Heart left ventricle (tissue), 13 donors: ENCODE measurements at regions not wholly inside any gene's neighbourhood (a gene's known extent, or its start where the extent isn't known, plus 50 kb on each side); places are given as distances from the start of the nearest gene placed in this dataset.

Source experiments
- POLR2A ChIP-seq, 2 donors: fragments of 450-650 bp; IDR thresholded peaks; one replicate each; pipeline ENCODE4 v1.6.1; 2017; ENCODE audit warnings: antibody characterized with exemption in 2 of 2, mild to moderate bottlenecking in 2 of 2, moderate library complexity in 2 of 2
- TF ChIP-seq, protein P1 (sequence below), 12 donors: fragments of 200-600 bp; sonication (generic) in 4 of 12; IDR thresholded peaks; one replicate each; pipeline versions ENCODE4 v1.5.0 to v1.8.0; 2018 to 2022; ENCODE audit warnings: antibody characterized with exemption in 12 of 12, mild to moderate bottlenecking in 5 of 12
- donor health status: ischemic (EF 13 %, LVEDD 7.1; RV severe dilation, severe dysfunction).
- donor health status: DM: no; HTN: yes; CAD: no.
- donor health status: DM: no; HTN: no; CAD: no.
- donor health status: ischemic (EF 25% LVEDD 6.9; RV normal size, moderate dysfunction).
- donor health status: ischemic (EF 25% LVEDD 5.7; RV mildly dilated, moderate dysfunction).
- donor health status: ischemic (EF 35%, LVEDD 5.7; RV mildly dilated, moderate dysfunction).
- donor health status: nonischemic (EF 11% LVEDD 7.7; RV severe dilation, severe dysfunction).
- donor health status: DM: yes; HTN: yes; CAD: no.
- donor health status: PGD.
- donor health status: ischemic (EF 29% LVEDD 5.4; RV normal size, mild dysfunction).
- donor health status: nonischemic (EF 23%, LVEDD 6.1; RV moderate dilation, normal function).

DNA sequence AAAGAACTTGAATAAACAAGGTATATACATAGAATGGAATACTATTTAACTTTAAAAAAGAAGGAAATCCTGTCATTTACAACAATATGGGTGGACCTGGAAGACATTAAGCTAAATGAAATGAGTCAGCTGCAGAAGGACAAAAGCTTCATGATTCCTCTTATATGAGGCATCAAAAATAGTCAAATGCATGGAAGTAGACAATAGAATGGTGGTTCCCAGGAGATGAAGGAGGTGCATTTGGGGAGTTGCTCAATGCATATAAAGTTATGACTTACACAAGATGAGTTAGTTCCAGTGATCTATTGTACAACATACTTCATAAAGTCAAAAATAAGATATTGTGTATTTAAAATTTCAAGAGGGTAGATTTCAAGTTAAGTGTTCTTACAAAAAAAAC, 426.1 kb upstream of the UBE2E3 start:
- TF ChIP-seq, protein P1, sequence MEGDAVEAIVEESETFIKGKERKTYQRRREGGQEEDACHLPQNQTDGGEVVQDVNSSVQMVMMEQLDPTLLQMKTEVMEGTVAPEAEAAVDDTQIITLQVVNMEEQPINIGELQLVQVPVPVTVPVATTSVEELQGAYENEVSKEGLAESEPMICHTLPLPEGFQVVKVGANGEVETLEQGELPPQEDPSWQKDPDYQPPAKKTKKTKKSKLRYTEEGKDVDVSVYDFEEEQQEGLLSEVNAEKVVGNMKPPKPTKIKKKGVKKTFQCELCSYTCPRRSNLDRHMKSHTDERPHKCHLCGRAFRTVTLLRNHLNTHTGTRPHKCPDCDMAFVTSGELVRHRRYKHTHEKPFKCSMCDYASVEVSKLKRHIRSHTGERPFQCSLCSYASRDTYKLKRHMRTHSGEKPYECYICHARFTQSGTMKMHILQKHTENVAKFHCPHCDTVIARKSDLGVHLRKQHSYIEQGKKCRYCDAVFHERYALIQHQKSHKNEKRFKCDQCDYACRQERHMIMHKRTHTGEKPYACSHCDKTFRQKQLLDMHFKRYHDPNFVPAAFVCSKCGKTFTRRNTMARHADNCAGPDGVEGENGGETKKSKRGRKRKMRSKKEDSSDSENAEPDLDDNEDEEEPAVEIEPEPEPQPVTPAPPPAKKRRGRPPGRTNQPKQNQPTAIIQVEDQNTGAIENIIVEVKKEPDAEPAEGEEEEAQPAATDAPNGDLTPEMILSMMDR (IDR thresholded peaks at IDR 0.05): no peak
- no peak for TF ChIP-seq POLR2A (IDR thresholded peaks at IDR 0.05)
